ENCODE measurements at regions not wholly inside any gene's neighbourhood (a gene's known extent, or its start where the extent isn't known, plus 50 kb on each side); places are given as distances from the start of the nearest gene placed in this dataset.
"Not testable (repeated sequence)": the region's sequence is repeated elsewhere in the genome, so short reads cannot be mapped to it uniquely, and the experiment has no call there.

GRCh38 chr3:26191556-26191955 is 401.7 kb downstream of the OXSM start:
- no peak for DNase-seq

GRCh38 chr3:26193558-26193957 is 403.7 kb downstream of the OXSM start:
- DNase-seq: no peak

- DNase-seq: no peak
Observed at GRCh38 chr3:26196781-26197180, 406.9 kb downstream of the OXSM start.

- DNase-seq: no peak
Observed at GRCh38 chr3:26198609-26199008, 408.7 kb downstream of the OXSM start.

- DNase-seq: no peak
Observed at GRCh38 chr3:26202169-26202568, 412.3 kb downstream of the OXSM start.

- no peak for DNase-seq
Observed at GRCh38 chr3:26205475-26205874, 415.6 kb downstream of the OXSM start.

- DNase-seq: no peak
Observed at GRCh38 chr3:26208201-26208600, 414.4 kb upstream of the LRRC3B start.

- no peak for DNase-seq
Observed at GRCh38 chr3:26229801-26230200, 392.8 kb upstream of the LRRC3B start.

GRCh38 chr3:26233374-26233773 is 389.2 kb upstream of the LRRC3B start:
- no peak for DNase-seq

GRCh38 chr3:26236531-26236930 is 386.0 kb upstream of the LRRC3B start:
- no peak for DNase-seq

GRCh38 chr3:26237036-26237682 is 385.4 kb upstream of the LRRC3B start:
- DNase-seq: no peak

GRCh38 chr3:26244586-26244985 is 378.0 kb upstream of the LRRC3B start:
- not testable (repeated sequence) for DNase-seq

- DNase-seq: no peak
Observed at GRCh38 chr3:26245236-26245635, 377.3 kb upstream of the LRRC3B start.

- DNase-seq: no peak
Observed at GRCh38 chr3:26246901-26247300, 375.7 kb upstream of the LRRC3B start.

GRCh38 chr3:26247712-26248111 is 374.9 kb upstream of the LRRC3B start:
- DNase-seq: no peak

- no peak for DNase-seq
Observed at GRCh38 chr3:26252001-26252400, 370.6 kb upstream of the LRRC3B start.

- DNase-seq: no peak
Observed at GRCh38 chr3:26256224-26256623, 366.3 kb upstream of the LRRC3B start.

GRCh38 chr3:26259176-26259575 is 363.4 kb upstream of the LRRC3B start:
- no peak for DNase-seq

- DNase-seq: no peak
Observed at GRCh38 chr3:26260139-26260538, 362.4 kb upstream of the LRRC3B start.

GRCh38 chr3:26264708-26265107 is 357.9 kb upstream of the LRRC3B start:
- no peak for DNase-seq

GRCh38 chr3:26271848-26272247 is 350.7 kb upstream of the LRRC3B start:
- no peak for DNase-seq

GRCh38 chr3:26273196-26273595 is 349.4 kb upstream of the LRRC3B start:
- no peak for DNase-seq

- no peak for DNase-seq
Observed at GRCh38 chr3:26279091-26279490, 343.5 kb upstream of the LRRC3B start.

- no peak for DNase-seq
Observed at GRCh38 chr3:26280517-26280916, 342.1 kb upstream of the LRRC3B start.

GRCh38 chr3:26281284-26281985 is 341.1 kb upstream of the LRRC3B start:
- DNase-seq: no peak
